A549 (cell line): ENCODE measurements at regions not wholly inside any gene's neighbourhood (a gene's known extent, or its start where the extent isn't known, plus 50 kb on each side); places are given as distances from the start of the nearest gene placed in this dataset.

Experiments used
- ATAC-seq, 2 experiments: fragments of 200-7000 bp in 1 of 2; fragments of >200 bp in 1 of 2; cut with Nextera tagmentation in 1 of 2; cut with Tn5 transposase in 1 of 2; 3 replicates each; pipeline versions ENCODE4 v1.8.0 to v1.9.1; 2018 to 2020; ENCODE audit warnings: mild to moderate bottlenecking in 1 of 2, moderate library complexity in 1 of 2
- CTCF ChIA-PET: fragments of 300-600 bp; sonication (Branson Sonifier 250); formaldehyde crosslinking; extraction: SDS; loops from one replicate; lab custom pipeline; 2021; ENCODE audit warnings: antibody characterized with exemption, inconsistent platforms; lab: Yijun Ruan, JAX
- POLR2A ChIA-PET: fragments of 350-600 bp; formaldehyde crosslinking; extraction: SDS; loops from one replicate; lab custom pipeline; 2021; ENCODE audit warnings: antibody characterized with exemption, inconsistent platforms; lab: Yijun Ruan, JAX
- DNase-seq, 2 experiments: peaks; one replicate each; pipeline versions ENCODE4 v3.0.0 to v3.0.0-alpha.2; 2011 to 2016; ENCODE audit warnings: low read depth in 1 of 2, low spot score in 1 of 2
- FAIRE-seq: peaks from 2 replicates; lab custom pipeline; 2011; peaks lifted over from hg19 to GRCh38; lab: Jason Lieb, UNC
- H3K27ac ChIP-seq, 2 experiments: fragments of >200 bp; sonication (Bioruptor Twin); formaldehyde crosslinking; 3 replicates each; pipeline ENCODE4 v1.5.1; 2016 to 2017
- H3K4me1 ChIP-seq: fragments of >200 bp; sonication (Bioruptor Twin); formaldehyde crosslinking; 3 replicates; pipeline ENCODE4 v1.6.1; 2016
- H3K4me2 ChIP-seq: fragments of >200 bp; sonication (Bioruptor Twin); formaldehyde crosslinking; 3 replicates; pipeline ENCODE4 v1.6.1; 2016
- H3K4me3 ChIP-seq: fragments of >200 bp; sonication (Bioruptor Twin); formaldehyde crosslinking; 3 replicates; pipeline ENCODE4 v1.5.1; 2016
- H3K9me3 ChIP-seq: fragments of >200 bp; sonication (Bioruptor Twin); formaldehyde crosslinking; 3 replicates; pipeline ENCODE4 v1.6.1; 2016
- CTCF ChIP-seq: fragments of >200 bp; sonication (Bioruptor Twin); formaldehyde crosslinking; IDR thresholded peaks from 3 replicates; pipeline ENCODE4 v1.5.1; 2016
- ESRRA ChIP-seq: fragments of 150-350 bp; IDR thresholded peaks from 2 replicates; pipeline ENCODE4 v1.6.1; 2014; ENCODE audit warnings: mild to moderate bottlenecking, low read length, borderline replicate concordance
- FOSL2 ChIP-seq, 2 experiments: fragments of 450-650 bp in 1 of 2; fragments of >200 bp in 1 of 2; sonication (Bioruptor Twin) in 1 of 2; formaldehyde crosslinking; IDR thresholded peaks; 2 replicates each; pipeline versions ENCODE4 v1.5.0 to v1.6.1; 2016 to 2020; ENCODE audit warnings: mild to moderate bottlenecking in 1 of 2, moderate library complexity in 1 of 2
- FOXS1 ChIP-seq: fragments of 250-450 bp; sonication (Bioruptor Pico); IDR thresholded peaks from 2 replicates; pipeline ENCODE4 v1.5.0; 2020; ENCODE audit warnings: mild to moderate bottlenecking, moderate library complexity
- GATA3 ChIP-seq: IDR thresholded peaks from 2 replicates; pipeline ENCODE4 v1.6.1; 2012; ENCODE audit warnings: borderline replicate concordance
- HMGXB4 ChIP-seq: fragments of 250-450 bp; sonication (Bioruptor Pico); IDR thresholded peaks from 2 replicates; pipeline ENCODE4 v1.5.0; 2021; ENCODE audit warnings: mild to moderate bottlenecking, moderate library complexity, borderline replicate concordance
- KDM1A ChIP-seq: fragments of 200-600 bp; sonication (generic); IDR thresholded peaks from 2 replicates; pipeline ENCODE4 v1.6.1; 2016; ENCODE audit warnings: low read depth, mild to moderate bottlenecking
- MAZ ChIP-seq: fragments of 150-350 bp; IDR thresholded peaks from 2 replicates; pipeline ENCODE4 v1.6.1; 2014; ENCODE audit warnings: antibody characterized with exemption, low read depth, low read length, borderline replicate concordance
- MYC ChIP-seq: IDR thresholded peaks from 2 replicates; pipeline ENCODE4 v1.6.1; 2012; ENCODE audit warnings: mild to moderate bottlenecking, inconsistent platforms, low read length, improper control_type of control experiment, borderline replicate concordance
- NFE2L2 ChIP-seq: fragments of 150-350 bp; conservative IDR thresholded peaks from 2 replicates; pipeline ENCODE4 v1.6.1; 2014; ENCODE audit warnings: low read length
- PHF8 ChIP-seq: fragments of 200-600 bp; sonication (generic); IDR thresholded peaks from 2 replicates; pipeline ENCODE4 v1.6.1; 2016; ENCODE audit warnings: low read depth, mild to moderate bottlenecking, antibody characterized with exemption, moderate library complexity, borderline replicate concordance
- RAD21 ChIP-seq, 2 experiments: fragments of >200 bp in 1 of 2; sonication (Bioruptor Twin) in 1 of 2; formaldehyde crosslinking in 1 of 2; IDR thresholded peaks in 1 of 2; conservative IDR thresholded peaks in 1 of 2; 2 replicates in 1 of 2; 3 replicates in 1 of 2; pipeline ENCODE4 v1.6.1; 2012 to 2018; ENCODE audit warnings: inconsistent platforms in 1 of 2
- REST ChIP-seq: fragments of 200-600 bp; sonication (generic); IDR thresholded peaks from 2 replicates; pipeline ENCODE4 v1.6.1; 2016; ENCODE audit warnings: antibody characterized with exemption, mild to moderate bottlenecking, moderate library complexity
- RFX5 ChIP-seq: fragments of 450-650 bp; IDR thresholded peaks from 2 replicates; pipeline ENCODE4 v1.7.1; 2014; ENCODE audit warnings: antibody characterized with exemption, mild to moderate bottlenecking, moderate library complexity
- SREBF2 ChIP-seq: fragments of 450-650 bp; IDR thresholded peaks from 2 replicates; pipeline ENCODE4 v1.6.1; 2014; ENCODE audit warnings: mild to moderate bottlenecking, moderate library complexity
- ZSCAN20 ChIP-seq: fragments of 250-450 bp; sonication (Bioruptor Pico); IDR thresholded peaks from 2 replicates; pipeline ENCODE4 v1.8.0; 2022; ENCODE audit warnings: mild to moderate bottlenecking, moderate library complexity
- WGBS: methylation state at CpG from one replicate; pipeline ENCODE4 v1.1.6; 2017; ENCODE audit errors: missing lambda C conversion rate; 5-methylcytosine and 5-hydroxymethylcytosine counted together

DNA sequence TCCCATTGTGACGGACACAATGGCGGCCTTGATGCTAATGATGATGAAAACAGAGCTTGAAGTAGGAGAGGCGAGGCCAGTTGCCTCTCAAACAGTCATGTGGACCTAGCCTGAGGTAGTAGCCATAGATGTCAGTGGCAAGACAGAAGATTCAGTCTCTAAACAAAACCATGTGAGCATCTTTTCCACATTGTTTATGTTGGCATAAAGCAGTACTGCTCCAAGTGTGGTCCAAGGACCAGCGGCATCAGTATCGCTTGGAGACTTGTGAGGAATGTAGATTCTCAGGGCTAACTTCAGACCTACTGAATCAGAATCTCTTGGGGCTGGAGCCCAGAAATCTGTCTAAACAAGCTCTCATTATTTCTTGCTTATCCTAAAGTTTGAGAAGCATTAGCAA is 312.8 kb upstream of the JAG1 start:
- H3K4me3 ChIP-seq: no peak overlapping the region
- no peak overlapping the region for H3K27ac ChIP-seq
- no peak overlapping the region for H3K4me2 ChIP-seq
- H3K4me1 ChIP-seq: peaks cover 25% of the 10 kb centered on the region
- ChIA-PET CTCF (interaction anchor here (0.8 to 1.8 kb wide), 7 partner anchors 9 to 312 kb away, joined by 3 to 6 read pairs (median 3); partner anchors contain the start of gene JAG1), POLR2A (no interaction called here)
- peak; percentile 36 for FAIRE-seq
- DNase-seq: no peak
- no peak for ATAC-seq
- no peak for TF ChIP-seq FOSL2 (IDR thresholded peaks at IDR 0.05)
- TF ChIP-seq FOSL2 (CRISPR knock-in tag; IDR thresholded peaks at IDR 0.05): no peak
- 91% methylated on average over 5 of the region's 5 CpGs for WGBS
- no peaks in the 10 kb centered on the region for H3K9me3 ChIP-seq

- Histone ChIP-seq H3K4me3 (no peak overlapping the region), H3K9me3 (no peaks in the 10 kb centered on the region), H3K4me1 (peaks cover 15% of the 10 kb centered on the region), H3K27ac (no peak overlapping the region), H3K4me2 (no peak overlapping the region)
- DNase-seq (no peak), FAIRE-seq (peak; percentile 85), ATAC-seq (no peak)
- CTCF ChIA-PET: interaction anchor here (0.6 to 1.4 kb wide), 4 partner anchors 61 to 435 kb away, joined by 3 to 4 read pairs (median 3); no protein-coding TSS in a partner anchor
- WGBS: 75% methylated on average over 5 of the region's 5 CpGs
- TF ChIP-seq MAZ: no peak
- TF ChIP-seq HMGXB4 (CRISPR knock-in tag): no peak
- TF ChIP-seq CTCF: no peak
- no peak for TF ChIP-seq PHF8
- no peak for TF ChIP-seq ZSCAN20 (CRISPR knock-in tag)
- no peak for TF ChIP-seq KDM1A
- no peak for TF ChIP-seq REST
- TF ChIP-seq ESRRA: no peak
- POLR2A ChIA-PET: no interaction called here
These were observed 314.0 kb upstream of the JAG1 start for GRCh38 chr20:10987651-10988383.

- 86% methylated on average over 3 of the region's 3 CpGs for WGBS
- CTCF ChIA-PET: interaction anchor here (0.6 to 1.3 kb wide), 3 partner anchors 9 to 259 kb away, joined by 3 read pairs; no protein-coding TSS in a partner anchor
- TF ChIP-seq SREBF2 (no peak), RFX5 (no peak), GATA3 (no peak), NFE2L2 (no peak), REST (no peak), FOXS1 (CRISPR knock-in tag) (no peak), RAD21 (conservative IDR thresholded peaks at IDR 0.05 in 1 of 2, IDR thresholded peaks at IDR 0.05 in 1 of 2) (no peak), MYC (no peak)
- TF ChIP-seq, all 56 proteins: peak for 0
- FAIRE-seq (peak; percentile 13), ATAC-seq (no peak), DNase-seq (no peak)
- POLR2A ChIA-PET: no interaction called here
- no peak overlapping the region for H3K4me3 ChIP-seq
- H3K4me2 ChIP-seq: no peak overlapping the region
- peaks cover 1% of the 10 kb centered on the region; the same call in 1 of the 3 replicates for H3K4me1 ChIP-seq
- no peaks in the 10 kb centered on the region for H3K9me3 ChIP-seq
- no peak overlapping the region for H3K27ac ChIP-seq
These were observed 317.0 kb upstream of the JAG1 start for GRCh38 chr20:10990625-10991382.
